GM18517 (cell line): ENCODE measurements at regions not wholly inside any gene's neighbourhood (a gene's known extent, or its start where the extent isn't known, plus 50 kb on each side); places are given as distances from the start of the nearest gene placed in this dataset.

ENCODE experiments used
- ATAC-seq: cut with Tn5 transposase; IDR thresholded peaks from one replicate; pipeline ENCODE4 v1.9.1; 2021; ENCODE audit warnings: mild to moderate bottlenecking, moderate library complexity; ENCODE audit not compliant: unreplicated experiment

DNA sequence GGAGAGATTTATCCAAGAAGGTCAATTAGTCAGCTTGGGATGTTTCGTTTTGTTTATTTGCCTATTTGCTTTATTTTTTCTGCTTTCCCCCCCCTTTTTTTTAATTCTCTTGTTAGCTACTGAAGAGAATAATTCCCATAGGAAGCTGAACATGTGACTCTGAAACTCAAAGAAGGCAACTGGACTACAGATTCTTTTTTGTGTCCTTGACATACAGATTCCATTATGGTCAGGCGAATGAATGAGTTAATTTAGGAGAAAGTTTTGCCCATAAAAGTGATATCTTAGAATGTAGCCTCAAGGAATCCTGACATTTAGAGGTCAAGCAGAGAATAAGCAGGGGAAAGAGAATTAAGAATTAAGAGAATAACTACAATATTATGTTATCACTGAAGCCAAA is 514.2 kb upstream of the LINC00305 start:
- no peak for ATAC-seq

DNA sequence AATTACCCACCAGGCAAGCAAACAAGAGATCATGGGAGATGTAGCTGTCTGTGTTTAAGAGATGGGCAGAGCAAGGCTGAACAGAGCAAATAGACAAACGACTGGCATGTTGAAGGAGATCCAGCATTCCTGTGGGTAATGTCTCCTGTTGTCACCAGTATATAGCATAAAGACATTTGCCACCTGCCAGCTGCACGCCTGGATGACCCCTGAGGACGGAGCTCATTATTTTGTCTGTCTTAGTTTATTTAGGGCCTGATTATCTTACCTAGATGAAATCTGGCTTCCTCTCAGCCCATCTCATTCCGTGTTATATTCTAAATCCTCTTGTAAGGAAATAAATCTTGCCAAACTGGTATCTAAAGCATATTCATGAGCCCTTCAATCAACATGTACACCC is 510.3 kb upstream of the LINC00305 start:
- ATAC-seq = no peak

DNA sequence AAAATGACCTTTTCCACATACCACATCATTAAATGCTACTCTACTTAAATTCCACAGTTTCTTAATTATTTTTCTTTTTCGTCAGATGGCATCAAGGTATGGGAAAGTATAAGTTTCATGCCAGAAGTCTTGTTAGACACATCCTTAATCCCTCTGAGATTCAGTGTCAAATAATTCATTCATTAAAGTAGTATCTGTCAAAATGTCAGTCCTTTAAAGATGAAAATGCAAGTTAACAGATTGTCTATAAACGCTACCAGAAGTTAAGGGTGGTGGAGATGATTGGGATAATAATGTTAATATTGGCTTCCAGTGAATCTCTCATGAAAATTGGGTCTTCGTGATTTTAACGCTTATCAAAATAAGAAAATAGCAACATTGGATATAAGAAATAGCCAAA is 504.2 kb upstream of the LINC00305 start:
- no peak for ATAC-seq

DNA sequence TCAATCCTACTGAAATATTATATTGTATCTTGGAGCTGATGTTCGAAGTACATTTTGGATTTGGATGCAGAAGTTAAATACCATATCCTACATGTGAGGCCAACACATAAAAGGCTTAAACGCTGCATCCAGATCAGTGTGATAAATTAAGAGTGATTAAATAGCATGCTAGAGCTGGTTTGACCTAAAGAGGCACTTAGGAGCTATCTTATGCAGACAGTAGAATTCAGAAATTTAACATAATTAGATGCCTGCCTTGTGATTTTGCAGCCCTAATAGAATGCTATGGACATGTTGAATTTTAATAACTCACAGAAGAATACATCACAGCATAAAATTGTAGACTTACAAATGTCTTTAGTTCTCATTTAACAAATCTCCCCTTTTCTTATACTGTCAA is 501.2 kb upstream of the LINC00305 start:
- no peak for ATAC-seq

DNA sequence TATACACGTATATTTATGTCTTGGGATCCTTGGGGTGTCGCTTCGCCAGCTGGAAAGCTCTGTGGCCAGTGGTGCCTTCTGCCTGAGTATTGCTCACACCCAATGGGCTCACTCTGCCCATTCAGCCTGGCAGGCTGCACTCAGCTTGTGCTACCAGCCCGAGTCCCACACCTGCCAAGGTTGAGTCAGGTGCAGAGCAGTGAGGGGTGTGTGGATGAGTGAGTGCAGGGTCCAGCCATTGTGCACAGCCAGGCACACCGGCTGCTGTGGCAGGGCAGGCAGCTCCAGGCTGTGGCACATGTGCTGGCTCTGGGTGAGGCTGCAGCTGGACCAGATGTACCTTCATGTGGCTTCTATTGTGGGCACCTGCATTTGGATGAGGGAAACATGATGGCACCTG is 496.9 kb upstream of the LINC00305 start:
- ATAC-seq = no peak

DNA sequence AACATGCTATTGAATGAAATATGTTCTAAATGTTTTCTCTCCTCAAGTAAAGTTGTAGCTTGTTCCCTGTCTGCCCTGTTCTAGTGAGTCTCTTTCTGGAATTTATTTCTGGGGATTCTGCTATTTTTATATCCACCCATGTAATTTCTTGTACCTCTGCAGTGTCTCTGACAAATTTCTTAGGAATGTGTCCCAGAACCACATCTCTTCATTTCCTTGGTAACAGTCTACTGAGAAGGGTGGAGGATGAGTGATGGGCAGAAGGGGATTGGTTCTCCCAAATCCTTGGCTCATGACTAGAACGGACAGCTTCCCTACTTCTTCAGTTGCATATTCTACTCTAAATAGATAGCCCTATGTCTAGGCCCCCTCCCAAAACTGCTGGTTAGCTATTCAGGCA is 490.6 kb upstream of the LINC00305 start:
- no peak for ATAC-seq

DNA sequence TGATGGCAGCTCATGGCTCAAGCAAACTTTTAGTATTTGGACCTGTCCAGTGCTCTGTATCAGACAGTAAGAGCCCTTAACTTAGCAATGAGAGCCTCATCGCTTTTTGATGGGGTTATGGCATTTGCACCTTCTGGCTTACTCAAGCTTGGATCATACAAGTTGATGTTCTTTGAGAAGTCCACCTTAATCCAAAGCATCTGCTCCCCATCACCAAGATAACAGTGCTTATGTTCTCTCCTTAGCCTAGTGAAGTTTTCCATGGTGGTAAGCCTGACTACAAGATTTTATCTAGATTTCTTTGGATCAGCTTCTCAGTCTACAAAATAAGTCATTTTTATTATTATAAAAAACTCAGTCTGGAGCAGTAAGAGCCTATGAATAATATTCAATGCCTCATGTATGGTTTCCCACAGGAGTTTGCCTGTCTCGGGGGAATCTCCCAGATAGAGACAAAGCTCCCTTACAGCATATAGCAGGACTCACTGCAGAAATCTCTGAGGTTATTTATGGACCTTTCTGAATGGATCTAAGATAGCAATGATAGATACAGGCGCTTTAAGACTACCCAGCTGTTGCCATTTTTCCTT is 472.2 kb upstream of the LINC00305 start:
- no peak for ATAC-seq

DNA sequence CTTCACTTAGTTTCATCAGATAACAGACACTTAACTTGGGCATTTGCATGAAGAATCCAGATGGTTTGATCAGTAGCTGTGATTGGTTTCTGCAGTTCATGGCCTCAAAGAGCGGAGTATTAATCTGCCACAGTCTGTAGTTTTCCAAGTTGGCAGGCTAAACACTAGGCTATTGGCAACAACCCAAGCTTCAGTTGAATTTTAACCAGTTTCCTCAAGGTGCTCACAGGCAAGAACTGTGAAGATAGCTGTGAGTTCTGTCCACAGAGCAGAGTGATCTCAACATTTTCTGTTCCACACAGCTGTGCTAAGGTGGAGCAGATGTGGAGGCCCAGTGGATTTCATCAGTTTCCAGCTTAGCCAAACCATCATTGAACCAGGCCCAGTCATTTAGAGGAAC is 469.5 kb upstream of the LINC00305 start:
- ATAC-seq = no peak

DNA sequence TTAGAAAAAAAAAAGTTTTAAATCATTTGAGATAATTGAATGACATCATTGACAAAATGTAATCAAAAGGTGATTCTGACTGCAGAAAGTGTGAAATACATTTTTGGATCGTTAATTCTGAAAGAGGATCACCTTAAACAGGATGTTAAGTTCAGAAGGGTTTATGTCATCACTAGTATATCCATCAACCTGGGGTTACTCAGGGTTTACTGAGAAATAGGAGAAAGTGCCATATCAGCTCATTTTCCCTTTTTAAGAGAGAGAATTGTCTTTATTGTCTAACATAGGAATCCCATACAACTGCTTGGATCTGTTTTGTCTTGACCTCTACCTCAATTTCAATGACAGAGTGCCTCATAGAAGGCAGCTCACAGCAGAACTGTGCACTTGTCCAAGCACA is 466.1 kb upstream of the LINC00305 start:
- no peak for ATAC-seq

DNA sequence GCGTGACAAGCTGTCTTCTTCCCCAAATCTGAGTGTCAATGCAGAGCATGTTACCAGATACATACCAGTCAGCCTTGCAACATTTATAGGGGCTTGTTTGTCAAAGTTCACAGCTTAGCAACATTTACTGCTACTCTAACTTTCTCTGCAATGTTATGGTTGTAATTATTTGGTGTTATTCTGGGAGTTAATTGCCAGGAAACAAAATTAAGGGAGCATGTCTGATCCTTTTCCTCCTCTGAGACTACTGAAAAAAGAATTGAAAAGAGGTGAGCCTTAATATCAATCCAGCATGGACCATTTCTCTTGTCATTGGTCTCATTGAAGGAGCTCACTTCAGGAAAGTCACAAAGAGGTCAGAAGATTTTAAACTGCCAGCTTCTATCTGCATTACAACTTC is 465.6 kb upstream of the LINC00305 start:
- no peak for ATAC-seq

DNA sequence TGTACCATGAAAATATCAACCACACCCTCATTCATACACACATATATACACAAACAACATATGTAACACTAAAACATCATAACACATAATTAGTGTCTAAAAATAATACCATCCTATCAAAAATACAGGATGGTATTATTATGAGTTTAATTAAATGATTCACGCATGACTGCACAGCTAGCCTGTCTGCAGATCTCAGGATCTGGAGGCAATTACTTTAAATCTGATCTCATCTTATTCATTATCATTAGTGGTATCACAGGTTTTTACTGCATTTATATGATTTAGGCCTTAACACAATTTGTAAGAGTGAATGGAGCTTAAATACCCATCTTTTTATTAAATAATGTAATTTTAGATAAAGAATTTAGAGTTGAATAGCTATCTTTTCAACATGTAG is 443.4 kb upstream of the LINC00305 start:
- ATAC-seq = no peak

DNA sequence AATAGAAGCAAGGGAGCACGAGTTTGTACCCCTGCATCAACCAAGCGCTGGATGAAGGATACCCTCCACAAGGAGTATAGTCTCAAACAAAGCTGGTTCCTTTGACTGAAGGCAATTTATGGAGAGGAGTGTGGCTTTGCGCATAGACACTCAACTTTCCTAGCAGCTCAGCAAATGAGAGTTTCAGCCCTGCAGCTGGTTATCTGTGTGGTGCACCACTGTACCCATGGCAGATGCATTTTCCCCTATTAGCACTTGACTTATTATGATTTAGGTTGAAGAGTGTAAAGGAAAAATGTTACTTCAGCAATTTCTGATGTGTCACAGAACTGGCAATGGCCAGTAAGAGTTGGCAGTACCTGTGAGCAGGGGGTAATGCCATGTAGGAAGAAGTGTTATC is 440.1 kb upstream of the LINC00305 start:
- no peak for ATAC-seq

DNA sequence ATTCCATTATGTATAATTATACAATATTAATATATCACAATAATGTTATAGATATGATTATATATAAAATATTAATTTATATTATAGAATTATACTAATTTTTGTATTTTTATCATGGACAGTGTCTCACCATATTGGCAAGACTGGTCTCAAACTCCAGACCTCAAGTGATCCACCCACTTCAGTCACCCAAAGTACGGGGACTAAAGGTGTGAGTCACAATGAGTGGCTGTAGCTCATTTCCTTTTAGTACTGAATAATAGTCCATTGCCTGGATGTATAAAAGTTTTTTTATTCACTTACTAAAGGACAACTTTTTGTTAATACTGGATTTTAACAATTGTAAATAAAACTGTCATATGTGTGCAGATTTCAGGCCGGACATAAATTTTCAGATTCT is 417.6 kb upstream of the LINC00305 start:
- no peak for ATAC-seq

DNA sequence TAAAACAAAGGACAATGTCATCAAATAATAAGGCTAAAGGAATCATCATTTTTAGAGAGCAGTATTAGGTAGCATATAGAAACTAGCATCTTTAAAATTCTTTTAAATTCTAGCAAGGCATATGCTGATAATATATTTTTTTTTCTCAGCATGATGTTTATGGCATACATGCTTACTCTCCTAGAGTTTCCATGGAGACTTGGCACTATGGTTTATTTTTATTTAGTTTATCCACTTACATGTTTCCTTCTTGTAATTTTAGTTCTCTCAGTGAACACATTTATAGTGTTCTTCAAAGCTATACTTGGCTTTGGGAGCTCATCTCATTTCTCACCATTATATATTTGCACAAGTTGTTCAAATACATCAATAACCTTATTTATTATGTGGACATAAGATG is 413.8 kb upstream of the LINC00305 start:
- no peak for ATAC-seq

DNA sequence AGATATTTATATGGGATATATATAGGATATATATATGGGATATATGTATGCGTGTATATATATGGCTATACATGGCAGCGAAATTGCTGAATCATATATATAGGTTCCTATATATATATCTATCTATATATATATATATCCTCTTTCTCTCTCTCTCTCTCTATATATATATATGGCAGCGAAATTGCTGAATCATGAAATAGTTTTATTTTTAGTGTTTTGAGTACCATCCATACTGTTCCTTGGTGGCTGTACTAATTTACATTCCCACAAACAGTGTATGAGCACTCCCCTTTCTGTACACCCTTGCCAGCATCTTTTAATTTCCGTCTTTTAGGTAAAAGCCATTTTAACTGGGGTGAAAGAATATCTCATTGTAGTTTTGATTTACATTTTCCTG is 397.6 kb upstream of the LINC00305 start:
- no peak for ATAC-seq

DNA sequence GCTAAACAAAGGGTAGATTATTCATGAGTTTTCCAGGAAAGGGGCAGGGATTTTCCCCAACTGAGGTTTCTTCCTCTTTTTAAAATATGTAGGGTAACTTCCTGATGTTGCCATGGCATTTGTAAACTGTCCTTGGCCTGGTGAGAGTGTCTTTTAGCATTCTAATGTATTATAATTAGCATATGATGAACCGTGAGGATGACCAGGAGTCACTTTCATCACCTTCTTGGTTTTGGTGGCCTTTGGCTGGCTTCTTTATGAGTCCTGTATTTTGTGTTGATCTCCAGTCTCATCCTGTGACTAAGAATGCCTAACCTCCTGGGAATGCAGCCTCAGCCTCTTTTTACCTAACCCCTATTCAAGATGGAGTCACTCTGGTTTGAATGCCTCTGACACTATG is 391.0 kb upstream of the LINC00305 start:
- no peak for ATAC-seq

DNA sequence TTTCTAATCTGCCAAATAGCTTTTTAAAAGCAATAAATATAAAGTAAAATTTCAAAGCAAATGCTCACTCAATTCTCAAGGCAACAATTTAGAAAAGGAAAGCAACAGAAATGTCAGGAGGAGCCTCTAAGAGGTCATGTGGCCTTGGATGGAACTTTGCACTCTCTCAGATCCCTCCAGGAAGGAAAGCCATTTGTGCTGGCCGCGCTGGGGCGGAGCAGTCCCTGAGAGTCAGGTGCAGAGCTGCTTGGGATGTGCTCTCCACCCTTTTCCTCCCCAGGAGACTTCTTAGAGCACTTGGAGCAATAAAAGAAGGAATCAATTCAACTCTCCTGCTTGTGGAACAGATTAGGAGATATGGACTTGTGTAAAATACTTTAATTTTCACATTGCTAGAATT is 379.8 kb upstream of the LINC00305 start:
- no peak for ATAC-seq

DNA sequence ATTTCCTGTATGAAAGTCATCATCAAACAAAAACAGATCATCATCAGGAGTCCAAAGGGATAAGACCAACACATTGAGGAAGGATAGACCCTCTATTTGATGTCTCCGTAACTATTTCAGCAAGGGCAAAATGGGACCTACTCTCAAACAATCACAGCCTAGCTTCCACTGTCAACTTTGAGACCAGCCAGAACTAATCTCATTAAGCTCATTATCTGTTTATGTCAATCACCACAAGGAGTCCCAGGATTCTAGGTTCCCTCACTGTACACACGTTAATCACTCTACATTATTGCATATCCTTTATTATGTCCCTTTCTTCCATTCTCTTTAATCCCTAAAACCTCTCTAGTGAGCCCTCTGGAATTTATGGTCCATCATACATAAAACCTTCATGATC is 370.3 kb upstream of the LINC00305 start:
- no peak for ATAC-seq

DNA sequence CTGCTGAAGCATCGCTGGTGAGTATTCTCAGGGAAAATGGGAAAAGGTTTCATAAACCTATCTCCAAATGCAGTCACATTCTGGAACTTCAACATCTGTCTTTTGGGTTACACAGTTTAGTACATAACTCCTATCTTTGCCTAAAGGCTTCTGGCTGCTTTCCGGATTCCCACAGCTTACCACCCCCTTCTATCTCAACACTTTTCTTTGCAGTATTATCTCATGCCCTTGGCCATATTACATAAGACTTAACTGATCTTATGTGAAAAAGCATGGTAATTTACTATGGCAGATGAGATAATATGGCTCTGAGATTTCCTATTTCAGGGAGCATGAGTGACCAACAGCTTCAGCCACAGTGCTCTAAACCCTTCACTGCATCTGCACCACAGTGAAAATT is 369.3 kb upstream of the LINC00305 start:
- ATAC-seq = no peak

DNA sequence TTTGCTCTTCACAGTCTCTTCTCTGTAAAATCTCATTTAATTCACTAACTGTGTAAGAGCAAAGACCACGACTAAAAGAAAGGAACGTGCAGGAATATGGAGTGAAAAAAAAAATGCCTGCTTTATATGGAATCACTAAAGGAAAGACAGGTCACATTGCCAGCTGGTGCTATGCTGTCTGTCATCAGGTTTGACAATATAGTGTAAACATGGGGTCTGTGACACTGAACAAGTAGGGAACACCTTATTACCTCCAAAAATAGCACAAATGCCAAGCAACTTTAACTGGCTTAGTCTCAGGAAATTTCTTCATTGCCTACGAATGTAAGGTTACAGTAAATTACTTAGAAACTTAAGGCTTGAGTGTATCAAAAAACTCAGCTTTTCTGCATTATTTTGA is 364.5 kb upstream of the LINC00305 start:
- no peak for ATAC-seq

DNA sequence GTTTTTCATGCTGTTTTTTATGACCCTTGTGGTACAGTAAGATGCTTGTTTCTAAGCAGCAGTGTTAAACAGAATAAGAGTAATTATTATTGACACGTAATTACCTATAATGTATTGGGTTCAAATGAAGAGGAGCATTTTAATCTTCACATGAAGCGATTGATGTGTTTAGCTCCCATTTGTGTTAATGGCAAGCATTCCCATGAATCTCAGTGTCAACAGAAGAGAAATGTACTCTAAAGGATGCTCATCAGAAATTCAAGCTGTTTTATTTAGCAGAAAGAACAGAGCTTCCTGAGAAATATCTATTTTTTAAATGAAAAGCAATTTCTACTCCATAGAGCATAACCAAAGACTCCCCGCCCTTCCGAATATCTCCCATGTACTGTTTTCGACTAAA is 341.3 kb upstream of the LINC00305 start:
- ATAC-seq = no peak

DNA sequence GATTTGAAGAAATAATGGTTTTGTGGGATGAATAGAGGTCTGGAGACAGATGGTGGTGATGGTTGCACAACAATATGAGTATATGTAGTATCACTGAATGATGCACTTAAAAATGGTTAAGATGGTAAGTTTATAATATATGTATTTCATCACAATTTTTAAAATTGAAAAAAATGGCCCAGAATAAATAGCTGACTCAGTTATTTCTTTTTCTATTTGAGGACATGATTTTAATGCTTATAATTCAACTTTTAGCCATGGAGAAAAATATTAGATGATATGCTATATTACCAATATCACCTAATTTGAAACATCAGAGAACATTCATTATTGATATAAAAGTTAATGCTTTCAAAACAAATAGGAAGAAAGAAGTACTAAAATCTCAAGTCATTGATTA is 339.8 kb upstream of the LINC00305 start:
- no peak for ATAC-seq

DNA sequence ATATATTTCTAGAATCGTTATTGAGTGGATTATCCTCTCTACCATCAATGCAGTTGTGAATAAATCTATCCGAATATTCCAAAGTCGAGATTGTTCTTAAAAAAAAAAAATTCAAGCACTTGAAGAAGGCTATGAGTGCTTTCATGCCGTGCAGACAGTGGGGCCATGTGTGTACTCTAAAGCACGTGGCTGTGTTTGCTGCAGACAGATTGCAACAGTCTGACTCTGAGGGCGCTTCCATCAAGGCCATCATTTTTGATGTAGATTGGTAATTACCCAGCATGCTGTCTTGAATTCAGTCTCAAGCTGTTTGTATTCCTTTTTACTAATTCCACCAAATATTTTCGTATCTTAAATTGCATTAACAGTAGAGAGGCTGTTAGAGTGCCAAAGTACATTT is 325.9 kb upstream of the LINC00305 start:
- ATAC-seq = no peak

DNA sequence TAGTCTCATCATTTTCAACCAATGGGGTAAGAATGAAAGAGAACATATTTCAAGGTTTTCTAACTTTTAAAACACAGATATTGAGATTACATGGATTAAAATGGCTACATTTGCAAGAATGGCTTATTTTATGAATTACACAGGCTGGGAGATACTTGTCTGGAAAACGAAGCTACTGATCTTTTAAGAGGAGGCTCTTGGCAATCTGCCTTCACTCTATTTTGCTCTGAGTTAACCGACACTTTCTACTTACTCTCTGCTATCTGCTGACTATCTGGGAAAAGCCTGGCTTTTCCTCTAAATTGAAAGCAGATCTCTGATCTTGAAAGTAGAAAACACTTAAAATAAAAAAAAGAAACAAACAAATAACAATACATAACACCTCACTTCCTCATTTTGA is 325.4 kb upstream of the LINC00305 start:
- ATAC-seq = no peak
